K562 (cell line): ENCODE measurements at regions not wholly inside any gene's neighbourhood (a gene's known extent, or its start where the extent isn't known, plus 50 kb on each side); places are given as distances from the start of the nearest gene placed in this dataset.

Experiments used
- ATAC-seq: fragments of 200-7000 bp; cut with Tn5 transposase; 3 replicates; pipeline ENCODE4 v1.9.1; 2020; ENCODE audit warnings: moderate library complexity
- BruUV-seq: library from RNA; stranded (reverse); fragments of 400-500 nt; replicated peaks from 2 replicates; lab custom pipeline; 2021; lab: Mats Ljungman, UMichigan
- CTCF ChIA-PET: fragments of 300-600 bp; formaldehyde crosslinking; extraction: SDS; loops from one replicate; lab custom pipeline; 2021; ENCODE audit warnings: low intra/inter-chr PET ratio; lab: Yijun Ruan, JAX
- POLR2A ChIA-PET: fragments of 300-600, 350-650 bp; sonication (Branson Sonifier 250); formaldehyde crosslinking; extraction: SDS; loops from one replicate; lab custom pipeline; 2021; ENCODE audit warnings: antibody characterized with exemption, inconsistent platforms; lab: Yijun Ruan, JAX
- DNase-seq, 4 experiments: peaks; one replicate each; pipeline versions ENCODE4 v3.0.0 to v3.0.0-alpha.2; 2011 to 2018; ENCODE audit warnings: low spot score in 3 of 4, mixed read lengths in 3 of 4; ENCODE audit errors: extremely low read depth in 1 of 4
- FAIRE-seq: peaks from 2 replicates; lab custom pipeline; 2011; peaks lifted over from hg19 to GRCh38; lab: Jason Lieb, UNC
- H2AFZ ChIP-seq: 2 replicates; pipeline ENCODE4 v1.6.0; 2011; ENCODE audit warnings: low read depth, low read length, control low read depth, inconsistent platforms
- H3K27ac ChIP-seq: fragments of 200-600 bp; 3 replicates; pipeline ENCODE4 v1.8.0; 2011; ENCODE audit warnings: low read depth, mild to moderate bottlenecking, control low read depth, inconsistent platforms, low read length, moderate library complexity, mixed read lengths; ENCODE audit errors: extremely low read depth
- H3K27me3 ChIP-seq, 2 experiments: fragments of 300-600 bp in 1 of 2; 2 replicates in 1 of 2; 3 replicates in 1 of 2; pipeline versions ENCODE4 v1.6.0 to v1.8.0; 2011; ENCODE audit warnings: inconsistent platforms in 2 of 2, low read length in 2 of 2, mild to moderate bottlenecking in 1 of 2, mixed read lengths in 1 of 2, moderate library complexity in 1 of 2; ENCODE audit not compliant: control insufficient read depth in 2 of 2, insufficient read depth in 2 of 2
- H3K36me3 ChIP-seq: fragments of 300-600 bp; 3 replicates; pipeline ENCODE4 v1.8.0; 2011; ENCODE audit warnings: mild to moderate bottlenecking, low read length, inconsistent platforms; ENCODE audit not compliant: control insufficient read depth, insufficient read depth
- H3K4me1 ChIP-seq, 2 experiments: fragments of 200-600 bp in 1 of 2; replicated peaks in 1 of 2; 2 replicates in 1 of 2; 3 replicates in 1 of 2; pipeline versions ENCODE4 v1.5.1 to v1.8.0; 2011; ENCODE audit warnings: inconsistent platforms in 2 of 2, low read length in 2 of 2, mild to moderate bottlenecking in 1 of 2, mixed read lengths in 1 of 2, moderate library complexity in 1 of 2; ENCODE audit not compliant: control insufficient read depth in 2 of 2, insufficient read depth in 2 of 2
- H3K4me2 ChIP-seq: 2 replicates; pipeline ENCODE4 v1.6.1; 2011; ENCODE audit warnings: low read length, control low read depth, inconsistent platforms, mixed read lengths; ENCODE audit not compliant: insufficient read depth
- H3K4me3 ChIP-seq: fragments of 200-600 bp; sonication (generic), shearing (Covaris generic); 2 replicates; pipeline ENCODE4 v1.5.1; 2016; ENCODE audit warnings: control low read depth, inconsistent platforms
- H3K79me2 ChIP-seq: fragments of 200-600 bp; 3 replicates; pipeline ENCODE4 v1.8.0; 2011; ENCODE audit warnings: low read length, inconsistent platforms; ENCODE audit not compliant: control insufficient read depth, insufficient read depth
- H3K9ac ChIP-seq, 2 experiments: 2 replicates each; pipeline versions ENCODE4 v1.6.0 to v1.6.1; 2011; ENCODE audit warnings: low read depth in 2 of 2, low read length in 2 of 2, control low read depth in 1 of 2, inconsistent platforms in 1 of 2, mild to moderate bottlenecking in 1 of 2, mixed read lengths in 1 of 2; ENCODE audit not compliant: insufficient read depth in 1 of 2
- H3K9me1 ChIP-seq: one replicate; pipeline ENCODE4 v1.6.0; 2011; ENCODE audit warnings: inconsistent platforms, mild to moderate bottlenecking, low read length, moderate library complexity; ENCODE audit not compliant: control insufficient read depth, insufficient read depth
- H3K9me3 ChIP-seq: replicated peaks from 2 replicates; pipeline ENCODE4 v1.5.1; 2011; ENCODE audit warnings: low read depth, low read length, inconsistent platforms; ENCODE audit not compliant: control insufficient read depth, insufficient read depth
- H4K20me1 ChIP-seq: replicated peaks from 2 replicates; pipeline ENCODE4 v1.6.1; 2011; ENCODE audit warnings: low read length, inconsistent platforms, mixed read lengths; ENCODE audit not compliant: control insufficient read depth, insufficient read depth
- CREBBP ChIP-seq: IDR thresholded peaks from one replicate; pipeline ENCODE4 v1.6.1; 2012; ENCODE audit warnings: low read depth, mild to moderate bottlenecking, control low read depth, inconsistent platforms, low read length
- JUNB ChIP-seq: fragments of 450-650 bp; formaldehyde crosslinking; conservative IDR thresholded peaks from 2 replicates; pipeline ENCODE4 v1.4.0; 2020; ENCODE audit warnings: mild to moderate bottlenecking
- WGBS: fragments of 100-300 bp; shearing (Covaris generic); methylation state at CpG from one replicate; pipeline ENCODE4 v1.1.6; 2016; ENCODE audit warnings: low coverage, mixed read lengths; ENCODE audit not compliant: insufficient coverage; ENCODE audit errors: missing lambda C conversion rate; 5-methylcytosine and 5-hydroxymethylcytosine counted together
- in situ Hi-C: fragments of 300-500 bp; cut with MboI; formaldehyde crosslinking; loops from 4 replicates; pipeline ENCODE4 v1.15.0; 2018; ENCODE audit warnings: inconsistent platforms, mixed read lengths
- intact Hi-C: fragments of 100-400 bp; cut with micrococcal nuclease; formaldehyde crosslinking; loops from 2 replicates; pipeline ENCODE4 v1.14.2; 2022
- TF ChIP-seq, protein P1 (sequence below): fragments of 450-650 bp; IDR thresholded peaks from 2 replicates; pipeline ENCODE4 v1.6.1; 2016; ENCODE audit warnings: mild to moderate bottlenecking

DNA sequence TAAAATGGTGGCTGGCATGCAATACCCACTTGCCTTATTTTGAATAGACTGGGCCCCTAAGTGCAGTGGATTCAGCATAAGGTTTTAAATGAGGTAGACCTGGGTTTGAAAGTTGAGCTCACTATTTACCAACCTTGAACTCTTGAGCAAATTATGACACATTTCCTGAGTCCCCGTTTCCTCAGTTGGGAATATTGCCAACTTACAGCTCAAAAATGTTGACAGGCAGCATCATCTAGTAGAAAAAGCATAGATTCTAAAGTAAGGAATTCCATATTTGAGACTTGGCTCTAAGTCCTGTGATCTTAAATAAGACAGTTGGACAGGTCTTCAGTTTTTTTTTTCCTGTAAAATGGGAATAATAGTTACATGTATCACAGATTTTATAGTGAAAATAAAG lies 305.5 kb downstream of the ACTR3B start (continued):
- no peak for TF ChIP-seq CREBBP

DNA sequence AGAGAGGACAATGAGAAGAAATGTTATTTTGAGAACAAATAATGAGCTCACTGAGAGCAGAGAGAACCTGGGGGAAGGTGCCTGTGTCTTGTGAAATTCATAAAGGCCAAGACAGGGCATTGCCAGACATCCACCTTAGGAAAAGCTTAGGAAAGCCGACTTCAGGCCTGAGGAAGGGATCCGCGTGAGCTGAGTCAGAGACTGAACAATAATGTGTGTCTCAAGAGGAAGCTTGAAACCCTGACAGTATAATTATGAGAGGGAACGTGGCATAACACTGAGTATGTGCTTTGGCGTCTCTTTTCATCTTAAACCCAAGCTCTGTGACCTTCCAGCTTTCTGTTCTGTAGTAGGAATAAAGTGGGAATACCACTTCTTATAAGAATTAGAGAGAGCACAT lies 307.2 kb downstream of the ACTR3B start:
- intact Hi-C loops = no loop called here
- 0 out of 5 replicates have a peak, but pooled peaks cover 0 to 2% of the 10 kb centered on the region in 2 experiments for H3K27me3 ChIP-seq
- POLR2A ChIA-PET = interaction anchor here (0.5 to 0.8 kb wide), 2 partner anchors 16 to 55 kb away, joined by 3 read pairs; no protein-coding TSS in a partner anchor
- no peak for ATAC-seq
- CTCF ChIA-PET = no interaction called here
- TF ChIP-seq, protein P1, sequence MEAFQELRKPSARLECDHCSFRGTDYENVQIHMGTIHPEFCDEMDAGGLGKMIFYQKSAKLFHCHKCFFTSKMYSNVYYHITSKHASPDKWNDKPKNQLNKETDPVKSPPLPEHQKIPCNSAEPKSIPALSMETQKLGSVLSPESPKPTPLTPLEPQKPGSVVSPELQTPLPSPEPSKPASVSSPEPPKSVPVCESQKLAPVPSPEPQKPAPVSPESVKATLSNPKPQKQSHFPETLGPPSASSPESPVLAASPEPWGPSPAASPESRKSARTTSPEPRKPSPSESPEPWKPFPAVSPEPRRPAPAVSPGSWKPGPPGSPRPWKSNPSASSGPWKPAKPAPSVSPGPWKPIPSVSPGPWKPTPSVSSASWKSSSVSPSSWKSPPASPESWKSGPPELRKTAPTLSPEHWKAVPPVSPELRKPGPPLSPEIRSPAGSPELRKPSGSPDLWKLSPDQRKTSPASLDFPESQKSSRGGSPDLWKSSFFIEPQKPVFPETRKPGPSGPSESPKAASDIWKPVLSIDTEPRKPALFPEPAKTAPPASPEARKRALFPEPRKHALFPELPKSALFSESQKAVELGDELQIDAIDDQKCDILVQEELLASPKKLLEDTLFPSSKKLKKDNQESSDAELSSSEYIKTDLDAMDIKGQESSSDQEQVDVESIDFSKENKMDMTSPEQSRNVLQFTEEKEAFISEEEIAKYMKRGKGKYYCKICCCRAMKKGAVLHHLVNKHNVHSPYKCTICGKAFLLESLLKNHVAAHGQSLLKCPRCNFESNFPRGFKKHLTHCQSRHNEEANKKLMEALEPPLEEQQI = no peak
- no peak for TF ChIP-seq JUNB (CRISPR knock-in tag)
- TF ChIP-seq, all 486 proteins: peak for 0
- Histone ChIP-seq H3K4me1 (no peaks in the 10 kb centered on the region), H4K20me1 (0 out of 2 replicates have a peak, but pooled peaks cover 3% of the 10 kb centered on the region), H3K79me2 (no peaks in the 10 kb centered on the region), H3K4me2 (no peak overlapping the region), H3K9ac (no peak overlapping the region), H2AFZ (no peak overlapping the region), H3K27ac (no peak overlapping the region), H3K9me1 (no peaks in the 10 kb centered on the region), H3K36me3 (no peaks in the 10 kb centered on the region), H3K4me3 (no peak overlapping the region), H3K9me3 (no peaks in the 10 kb centered on the region)
- in situ Hi-C loops = no loop called here
- no TSS peak for BruUV-seq
- FAIRE-seq = no peak
- no peak for DNase-seq
- 2% methylated on average over 5 of the region's 5 CpGs for WGBS
